ENCODE measurements at regions not wholly inside any gene's neighbourhood (a gene's known extent, or its start where the extent isn't known, plus 50 kb on each side); places are given as distances from the start of the nearest gene placed in this dataset.

DNA sequence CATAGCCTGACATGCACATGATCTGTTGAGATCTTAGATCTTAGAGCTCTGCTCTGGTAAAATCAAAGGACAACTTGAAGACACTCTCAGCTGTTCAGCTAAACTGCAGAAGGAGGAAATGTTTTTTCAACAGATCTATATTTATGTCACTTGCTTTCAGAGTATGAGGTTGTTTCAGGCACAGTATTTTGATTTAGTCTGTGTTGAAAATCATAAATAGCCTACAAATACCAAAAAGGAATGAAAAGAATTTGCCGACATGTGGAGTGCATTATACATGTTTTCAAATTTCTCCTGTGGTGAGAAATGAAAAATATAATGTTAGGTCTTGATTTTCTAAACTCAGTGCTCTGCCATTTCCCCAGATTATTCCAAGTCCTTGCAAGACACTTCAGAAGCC, 1118.4 kb downstream of the TBL1XR1 start:
- Histone ChIP-seq H3K9ac (ENCODE audit: low read length) (no peak overlapping the region), H3K4me3 (ENCODE audit: insufficient read depth, low read depth, low read length) (no peak overlapping the region), H2AFZ (ENCODE audit: low read depth, low read length) (no peak overlapping the region), H3K4me2 (ENCODE audit: low read length) (no peak overlapping the region), H3K36me3 (ENCODE audit: insufficient read depth, low read length) (no peaks in the 10 kb centered on the region), H3K27me3 (ENCODE audit: insufficient read depth, low read length) (no peaks in the 10 kb centered on the region), H3K9me3 (ENCODE audit: insufficient read depth, low read depth, low read length) (no peaks in the 10 kb centered on the region), H4K20me1 (ENCODE audit: insufficient read depth, low read length) (no peaks in the 10 kb centered on the region), H3K27ac (ENCODE audit: low read depth, low read length) (no peak overlapping the region), H3K4me1 (ENCODE audit: insufficient read depth, low read length) (no peaks in the 10 kb centered on the region), H3K79me2 (ENCODE audit: insufficient read depth, low read length) (no peaks in the 10 kb centered on the region)
- Mint-ChIP-seq H3K27ac (ENCODE audit: unreplicated experiment) (no peak overlapping the region), H3K4me1 (ENCODE audit: low read depth, unreplicated experiment) (no peaks in the 10 kb centered on the region), H3K36me3 (ENCODE audit: low read depth, unreplicated experiment) (no peaks in the 10 kb centered on the region), H3K4me3 (ENCODE audit: unreplicated experiment) (no peak overlapping the region), H3K9me3 (ENCODE audit: unreplicated experiment) (no peaks in the 10 kb centered on the region), H3K27me3 (ENCODE audit: low read depth, unreplicated experiment) (no peaks in the 10 kb centered on the region)
- DNase-seq (ENCODE audit: low read depth) (no peak), FAIRE-seq (no peak)
- no peak for TF ChIP-seq EZH2 (IDR thresholded peaks at IDR 0.05; ENCODE audit: insufficient read depth, low read length)
- TF ChIP-seq, protein P1, sequence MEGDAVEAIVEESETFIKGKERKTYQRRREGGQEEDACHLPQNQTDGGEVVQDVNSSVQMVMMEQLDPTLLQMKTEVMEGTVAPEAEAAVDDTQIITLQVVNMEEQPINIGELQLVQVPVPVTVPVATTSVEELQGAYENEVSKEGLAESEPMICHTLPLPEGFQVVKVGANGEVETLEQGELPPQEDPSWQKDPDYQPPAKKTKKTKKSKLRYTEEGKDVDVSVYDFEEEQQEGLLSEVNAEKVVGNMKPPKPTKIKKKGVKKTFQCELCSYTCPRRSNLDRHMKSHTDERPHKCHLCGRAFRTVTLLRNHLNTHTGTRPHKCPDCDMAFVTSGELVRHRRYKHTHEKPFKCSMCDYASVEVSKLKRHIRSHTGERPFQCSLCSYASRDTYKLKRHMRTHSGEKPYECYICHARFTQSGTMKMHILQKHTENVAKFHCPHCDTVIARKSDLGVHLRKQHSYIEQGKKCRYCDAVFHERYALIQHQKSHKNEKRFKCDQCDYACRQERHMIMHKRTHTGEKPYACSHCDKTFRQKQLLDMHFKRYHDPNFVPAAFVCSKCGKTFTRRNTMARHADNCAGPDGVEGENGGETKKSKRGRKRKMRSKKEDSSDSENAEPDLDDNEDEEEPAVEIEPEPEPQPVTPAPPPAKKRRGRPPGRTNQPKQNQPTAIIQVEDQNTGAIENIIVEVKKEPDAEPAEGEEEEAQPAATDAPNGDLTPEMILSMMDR (IDR thresholded peaks at IDR 0.05; ENCODE audit: insufficient read depth, low read depth, low read length), result no peak

DNA sequence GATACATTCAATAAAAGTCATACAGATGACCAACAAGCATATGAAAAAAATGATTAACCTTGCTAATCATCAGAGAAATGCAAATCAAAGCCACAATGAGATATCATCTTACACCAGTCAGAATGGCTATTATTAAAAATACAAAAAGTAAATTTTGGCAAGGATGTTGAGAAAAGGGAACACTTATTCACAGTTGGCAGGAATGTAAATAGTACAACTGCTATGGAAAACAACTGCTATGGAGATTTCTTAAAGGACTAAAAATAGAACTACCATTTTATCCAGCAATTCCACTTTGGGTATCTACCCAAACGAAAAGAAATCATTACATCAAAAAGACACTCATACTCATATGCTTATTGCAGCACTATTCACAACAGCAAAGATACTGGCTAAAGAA, 1121.8 kb downstream of the TBL1XR1 start:
- H3K4me1 Mint-ChIP-seq (ENCODE audit: low read depth, unreplicated experiment), result no peaks in the 10 kb centered on the region
- no peak overlapping the region for H2AFZ ChIP-seq (ENCODE audit: low read depth, low read length)
- no peaks in the 10 kb centered on the region for H3K9me3 Mint-ChIP-seq (ENCODE audit: unreplicated experiment)
- no peaks in the 10 kb centered on the region for H3K27me3 Mint-ChIP-seq (ENCODE audit: low read depth, unreplicated experiment)
- H3K27ac ChIP-seq (ENCODE audit: low read depth, low read length), result no peak overlapping the region
- no peaks in the 10 kb centered on the region for H3K36me3 Mint-ChIP-seq (ENCODE audit: low read depth, unreplicated experiment)
- no peak overlapping the region for H3K4me3 Mint-ChIP-seq (ENCODE audit: unreplicated experiment)
- no peaks in the 10 kb centered on the region for H3K36me3 ChIP-seq (ENCODE audit: insufficient read depth, low read length)
- H3K4me3 ChIP-seq (ENCODE audit: insufficient read depth, low read depth, low read length), result no peak overlapping the region
- H4K20me1 ChIP-seq (ENCODE audit: insufficient read depth, low read length), result no peaks in the 10 kb centered on the region
- no peak overlapping the region for H3K9ac ChIP-seq (ENCODE audit: low read length)
- H3K4me2 ChIP-seq (ENCODE audit: low read length), result no peak overlapping the region
- DNase-seq (ENCODE audit: low read depth) (no peak), FAIRE-seq (no peak)
- H3K9me3 ChIP-seq (ENCODE audit: insufficient read depth, low read depth, low read length), result no peaks in the 10 kb centered on the region
- no peaks in the 10 kb centered on the region for H3K4me1 ChIP-seq (ENCODE audit: insufficient read depth, low read length)
- H3K27ac Mint-ChIP-seq (ENCODE audit: unreplicated experiment), result no peak overlapping the region
- no peaks in the 10 kb centered on the region for H3K27me3 ChIP-seq (ENCODE audit: insufficient read depth, low read length)
- TF ChIP-seq, protein P1 (IDR thresholded peaks at IDR 0.05; ENCODE audit: insufficient read depth, low read depth, low read length), result no peak
- TF ChIP-seq EZH2 (IDR thresholded peaks at IDR 0.05; ENCODE audit: insufficient read depth, low read length), result no peak
- H3K79me2 ChIP-seq (ENCODE audit: insufficient read depth, low read length), result no peaks in the 10 kb centered on the region

DNA sequence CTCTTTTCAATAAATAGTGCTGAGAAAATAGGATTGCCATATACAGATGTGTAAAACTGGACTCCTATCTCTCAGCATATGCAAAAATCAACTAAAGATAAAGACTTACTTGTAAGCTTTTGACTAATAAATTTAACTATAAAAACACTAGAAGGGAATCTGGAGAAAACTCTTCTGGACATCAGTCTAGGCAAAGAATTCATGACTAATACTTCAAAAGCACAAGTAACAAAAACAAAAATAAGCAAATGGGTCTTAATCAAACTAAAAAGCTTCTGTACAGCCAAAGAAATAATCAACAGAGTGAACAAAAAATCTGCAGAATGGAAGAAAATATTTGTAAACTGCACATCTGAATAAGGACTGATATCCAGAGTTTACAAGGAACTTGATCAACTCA, 1122.2 kb downstream of the TBL1XR1 start:
- DNase-seq (ENCODE audit: low read depth), result no peak
- no peaks in the 10 kb centered on the region for H3K27me3 ChIP-seq (ENCODE audit: insufficient read depth, low read length)

More for the DNA sequence above, 1122.2 kb downstream of the TBL1XR1 start:
- no peaks in the 10 kb centered on the region for H3K4me1 ChIP-seq (ENCODE audit: insufficient read depth, low read length)
- H3K4me2 ChIP-seq (ENCODE audit: low read length), result no peak overlapping the region
- H3K9me3 ChIP-seq (ENCODE audit: insufficient read depth, low read depth, low read length), result no peaks in the 10 kb centered on the region
- Mint-ChIP-seq H3K4me1 (ENCODE audit: low read depth, unreplicated experiment) (no peaks in the 10 kb centered on the region), H3K9me3 (ENCODE audit: unreplicated experiment) (no peaks in the 10 kb centered on the region), H3K36me3 (ENCODE audit: low read depth, unreplicated experiment) (no peaks in the 10 kb centered on the region), H3K27me3 (ENCODE audit: low read depth, unreplicated experiment) (no peaks in the 10 kb centered on the region), H3K27ac (ENCODE audit: unreplicated experiment) (no peak overlapping the region), H3K4me3 (ENCODE audit: unreplicated experiment) (no peak overlapping the region)
- H3K4me3 ChIP-seq (ENCODE audit: insufficient read depth, low read depth, low read length), result no peak overlapping the region
- TF ChIP-seq, protein P1 (IDR thresholded peaks at IDR 0.05; ENCODE audit: insufficient read depth, low read depth, low read length), result no peak
- no peak for FAIRE-seq
- H4K20me1 ChIP-seq (ENCODE audit: insufficient read depth, low read length), result no peaks in the 10 kb centered on the region
- no peak overlapping the region for H2AFZ ChIP-seq (ENCODE audit: low read depth, low read length)
- no peaks in the 10 kb centered on the region for H3K79me2 ChIP-seq (ENCODE audit: insufficient read depth, low read length)
- H3K36me3 ChIP-seq (ENCODE audit: insufficient read depth, low read length), result no peaks in the 10 kb centered on the region
- H3K9ac ChIP-seq (ENCODE audit: low read length), result no peak overlapping the region
- H3K27ac ChIP-seq (ENCODE audit: low read depth, low read length), result no peak overlapping the region

All from astrocyte (in vitro differentiated cells and primary cell).